ENCODE measurements at regions not wholly inside any gene's neighbourhood (a gene's known extent, or its start where the extent isn't known, plus 50 kb on each side); places are given as distances from the start of the nearest gene placed in this dataset.

DNA sequence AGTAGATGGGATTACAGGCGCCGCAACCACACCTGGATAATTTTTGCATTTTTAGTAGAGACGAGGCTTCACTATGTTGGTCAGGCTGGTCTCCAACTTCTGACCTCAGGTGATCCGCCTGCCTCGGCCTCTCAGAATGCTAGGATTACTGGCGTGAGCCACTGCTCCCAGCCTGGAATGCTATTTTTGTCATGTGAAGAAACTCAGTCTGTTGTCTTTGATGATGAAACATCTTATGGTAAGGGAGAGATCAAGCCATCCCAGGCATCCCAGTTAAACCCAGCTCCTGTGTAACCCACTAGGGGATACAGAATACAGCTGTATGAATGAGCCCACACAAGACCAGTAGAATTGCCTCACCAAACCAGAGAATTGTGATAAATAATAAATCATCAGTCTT, 83.6 kb upstream of the RBM24 start:
- no peak for DNase-seq (ENCODE audit: low read depth in 1 of 2, low spot score in 1 of 2)
- TF ChIP-seq, protein P1, sequence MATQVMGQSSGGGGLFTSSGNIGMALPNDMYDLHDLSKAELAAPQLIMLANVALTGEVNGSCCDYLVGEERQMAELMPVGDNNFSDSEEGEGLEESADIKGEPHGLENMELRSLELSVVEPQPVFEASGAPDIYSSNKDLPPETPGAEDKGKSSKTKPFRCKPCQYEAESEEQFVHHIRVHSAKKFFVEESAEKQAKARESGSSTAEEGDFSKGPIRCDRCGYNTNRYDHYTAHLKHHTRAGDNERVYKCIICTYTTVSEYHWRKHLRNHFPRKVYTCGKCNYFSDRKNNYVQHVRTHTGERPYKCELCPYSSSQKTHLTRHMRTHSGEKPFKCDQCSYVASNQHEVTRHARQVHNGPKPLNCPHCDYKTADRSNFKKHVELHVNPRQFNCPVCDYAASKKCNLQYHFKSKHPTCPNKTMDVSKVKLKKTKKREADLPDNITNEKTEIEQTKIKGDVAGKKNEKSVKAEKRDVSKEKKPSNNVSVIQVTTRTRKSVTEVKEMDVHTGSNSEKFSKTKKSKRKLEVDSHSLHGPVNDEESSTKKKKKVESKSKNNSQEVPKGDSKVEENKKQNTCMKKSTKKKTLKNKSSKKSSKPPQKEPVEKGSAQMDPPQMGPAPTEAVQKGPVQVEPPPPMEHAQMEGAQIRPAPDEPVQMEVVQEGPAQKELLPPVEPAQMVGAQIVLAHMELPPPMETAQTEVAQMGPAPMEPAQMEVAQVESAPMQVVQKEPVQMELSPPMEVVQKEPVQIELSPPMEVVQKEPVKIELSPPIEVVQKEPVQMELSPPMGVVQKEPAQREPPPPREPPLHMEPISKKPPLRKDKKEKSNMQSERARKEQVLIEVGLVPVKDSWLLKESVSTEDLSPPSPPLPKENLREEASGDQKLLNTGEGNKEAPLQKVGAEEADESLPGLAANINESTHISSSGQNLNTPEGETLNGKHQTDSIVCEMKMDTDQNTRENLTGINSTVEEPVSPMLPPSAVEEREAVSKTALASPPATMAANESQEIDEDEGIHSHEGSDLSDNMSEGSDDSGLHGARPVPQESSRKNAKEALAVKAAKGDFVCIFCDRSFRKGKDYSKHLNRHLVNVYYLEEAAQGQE (IDR thresholded peaks at IDR 0.05; ENCODE audit: insufficient replicate concordance, low read depth) = no peak
- no peak for TF ChIP-seq GABPA (IDR thresholded peaks at IDR 0.05; ENCODE audit: low read depth)
- no peak for TF ChIP-seq SPI1 (IDR thresholded peaks at IDR 0.05; ENCODE audit: borderline replicate concordance, low read depth)
- no peak for TF ChIP-seq POLR2AphosphoS5 (IDR thresholded peaks at IDR 0.05; ENCODE audit: low read depth)
- TF ChIP-seq, protein P2, sequence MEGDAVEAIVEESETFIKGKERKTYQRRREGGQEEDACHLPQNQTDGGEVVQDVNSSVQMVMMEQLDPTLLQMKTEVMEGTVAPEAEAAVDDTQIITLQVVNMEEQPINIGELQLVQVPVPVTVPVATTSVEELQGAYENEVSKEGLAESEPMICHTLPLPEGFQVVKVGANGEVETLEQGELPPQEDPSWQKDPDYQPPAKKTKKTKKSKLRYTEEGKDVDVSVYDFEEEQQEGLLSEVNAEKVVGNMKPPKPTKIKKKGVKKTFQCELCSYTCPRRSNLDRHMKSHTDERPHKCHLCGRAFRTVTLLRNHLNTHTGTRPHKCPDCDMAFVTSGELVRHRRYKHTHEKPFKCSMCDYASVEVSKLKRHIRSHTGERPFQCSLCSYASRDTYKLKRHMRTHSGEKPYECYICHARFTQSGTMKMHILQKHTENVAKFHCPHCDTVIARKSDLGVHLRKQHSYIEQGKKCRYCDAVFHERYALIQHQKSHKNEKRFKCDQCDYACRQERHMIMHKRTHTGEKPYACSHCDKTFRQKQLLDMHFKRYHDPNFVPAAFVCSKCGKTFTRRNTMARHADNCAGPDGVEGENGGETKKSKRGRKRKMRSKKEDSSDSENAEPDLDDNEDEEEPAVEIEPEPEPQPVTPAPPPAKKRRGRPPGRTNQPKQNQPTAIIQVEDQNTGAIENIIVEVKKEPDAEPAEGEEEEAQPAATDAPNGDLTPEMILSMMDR (IDR thresholded peaks at IDR 0.05; ENCODE audit: insufficient read depth, low read length) = no peak
- Histone ChIP-seq H3K27ac (replicated peaks) (no peak overlapping the region), H3K4me3 (replicated peaks; ENCODE audit: insufficient read depth, low read length) (no peak overlapping the region), H3K27me3 (ENCODE audit: insufficient read depth, poor library complexity, severe bottlenecking) (peaks cover 1% of the 10 kb centered on the region)

DNA sequence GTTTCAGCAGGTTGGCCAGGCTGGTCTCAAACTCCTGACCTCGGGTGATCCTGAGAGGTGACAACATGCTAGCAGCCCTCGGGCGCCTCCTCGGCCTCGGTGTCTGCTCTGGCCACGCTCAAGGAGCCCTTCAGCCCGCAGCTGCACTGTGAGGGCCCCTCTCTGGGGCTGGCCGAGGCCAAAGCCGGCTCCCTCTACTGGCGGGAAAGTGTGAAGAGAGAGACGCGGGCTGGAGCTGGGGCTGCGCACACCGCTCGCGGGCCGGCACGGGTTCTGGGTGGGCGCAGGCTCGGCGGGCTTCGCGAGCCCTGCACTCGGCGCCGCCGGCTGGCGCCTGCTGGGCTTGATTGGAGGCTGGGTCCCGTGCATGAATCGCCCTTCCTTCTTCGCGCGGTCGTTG, 80.8 kb upstream of the RBM24 start:
- no peak overlapping the region for H3K4me3 ChIP-seq (replicated peaks; ENCODE audit: insufficient read depth, low read length)
- H3K27ac ChIP-seq (replicated peaks) = no peak overlapping the region
- DNase-seq (ENCODE audit: low read depth in 1 of 2, low spot score in 1 of 2) = no peak
- TF ChIP-seq GABPA (IDR thresholded peaks at IDR 0.05; ENCODE audit: low read depth) = no peak
- no peak for TF ChIP-seq SPI1 (IDR thresholded peaks at IDR 0.05; ENCODE audit: borderline replicate concordance, low read depth)
- TF ChIP-seq POLR2AphosphoS5 (IDR thresholded peaks at IDR 0.05; ENCODE audit: low read depth) = no peak
- TF ChIP-seq, protein P1 (IDR thresholded peaks at IDR 0.05; ENCODE audit: insufficient replicate concordance, low read depth) = no peak
- TF ChIP-seq, protein P2 (IDR thresholded peaks at IDR 0.05; ENCODE audit: insufficient read depth, low read length) = no peak
- H3K27me3 ChIP-seq (ENCODE audit: insufficient read depth, poor library complexity, severe bottlenecking) = no peaks in the 10 kb centered on the region

DNA sequence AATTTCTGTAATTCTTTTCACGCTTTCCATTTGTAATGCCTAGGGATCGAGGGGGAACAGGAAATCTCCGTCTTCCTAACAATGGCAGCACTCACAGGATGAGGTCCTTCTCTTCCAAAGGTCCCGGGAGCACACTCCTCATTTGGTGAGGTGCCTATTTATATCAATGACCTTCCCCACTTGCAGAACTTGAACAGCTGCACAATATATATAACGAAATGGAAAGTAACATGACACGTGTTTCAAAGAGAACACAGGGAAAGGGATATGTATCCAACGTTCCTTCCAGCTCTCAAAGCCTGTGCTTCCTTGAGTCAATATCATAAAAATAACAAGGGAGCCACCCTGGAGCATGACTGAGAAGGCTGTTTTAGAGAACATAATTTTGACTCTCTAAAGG, 78.6 kb upstream of the RBM24 start:
- H3K27me3 ChIP-seq (ENCODE audit: insufficient read depth, poor library complexity, severe bottlenecking) = no peaks in the 10 kb centered on the region
- no peak overlapping the region for H3K27ac ChIP-seq (replicated peaks)
- H3K4me3 ChIP-seq (replicated peaks; ENCODE audit: insufficient read depth, low read length) = no peak overlapping the region
- DNase-seq (ENCODE audit: low read depth in 1 of 2, low spot score in 1 of 2) = no peak
- TF ChIP-seq, protein P1 (IDR thresholded peaks at IDR 0.05; ENCODE audit: insufficient replicate concordance, low read depth) = no peak
- no peak for TF ChIP-seq SPI1 (IDR thresholded peaks at IDR 0.05; ENCODE audit: borderline replicate concordance, low read depth)
- TF ChIP-seq, protein P2 (IDR thresholded peaks at IDR 0.05; ENCODE audit: insufficient read depth, low read length) = no peak
- no peak for TF ChIP-seq POLR2AphosphoS5 (IDR thresholded peaks at IDR 0.05; ENCODE audit: low read depth)
- TF ChIP-seq GABPA (IDR thresholded peaks at IDR 0.05; ENCODE audit: low read depth) = no peak
